Mammary epithelial cell (primary cell): ENCODE measurements at regions not wholly inside any gene's neighbourhood (a gene's known extent, or its start where the extent isn't known, plus 50 kb on each side); places are given as distances from the start of the nearest gene placed in this dataset.

ENCODE experiments used
- EZH2 ChIP-seq: IDR thresholded peaks from 2 replicates; pipeline ENCODE4 v1.6.1; 2012; ENCODE audit warnings: low read length, inconsistent platforms, borderline replicate concordance
- TF ChIP-seq, protein P1 (sequence below), 2 donors: IDR thresholded peaks in 1 of 2; conservative IDR thresholded peaks in 1 of 2; 2 replicates each; pipeline ENCODE4 v1.5.1; 2011 to 2012; ENCODE audit warnings: inconsistent platforms in 2 of 2, low read length in 2 of 2, mild to moderate bottlenecking in 2 of 2, control low read depth in 1 of 2, low read depth in 1 of 2; ENCODE audit not compliant: insufficient read depth in 1 of 2; ENCODE audit errors: extremely low read depth in 1 of 2

DNA sequence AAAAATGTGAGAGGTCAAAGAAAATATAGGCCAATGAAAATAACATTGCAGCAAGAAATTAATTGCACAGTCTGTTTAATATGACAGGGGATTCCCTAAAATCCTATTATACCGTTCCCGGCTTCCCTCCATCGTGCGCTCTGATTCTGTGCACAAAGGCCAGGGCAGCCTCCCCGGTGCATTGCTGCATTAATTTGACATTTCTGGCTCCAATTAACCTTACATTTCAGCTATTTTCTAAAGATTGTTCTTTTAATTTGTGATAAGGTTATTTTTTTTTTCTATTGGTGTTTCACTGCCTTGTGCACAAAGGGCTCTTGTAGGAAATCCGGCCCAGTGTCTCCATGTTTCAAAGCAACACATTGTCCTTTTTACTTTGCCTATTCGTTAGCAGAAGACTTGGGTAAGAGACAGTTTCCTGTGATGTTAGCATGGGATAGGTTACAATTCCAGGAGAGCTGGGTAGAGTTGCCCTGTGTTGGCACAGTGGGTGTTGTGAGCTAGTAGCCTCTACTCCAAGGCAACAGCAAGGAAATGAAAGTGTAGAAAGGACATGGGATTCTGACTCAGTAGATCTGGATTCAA, 257.3 kb upstream of the IGF1R start:
- TF ChIP-seq, protein P1, sequence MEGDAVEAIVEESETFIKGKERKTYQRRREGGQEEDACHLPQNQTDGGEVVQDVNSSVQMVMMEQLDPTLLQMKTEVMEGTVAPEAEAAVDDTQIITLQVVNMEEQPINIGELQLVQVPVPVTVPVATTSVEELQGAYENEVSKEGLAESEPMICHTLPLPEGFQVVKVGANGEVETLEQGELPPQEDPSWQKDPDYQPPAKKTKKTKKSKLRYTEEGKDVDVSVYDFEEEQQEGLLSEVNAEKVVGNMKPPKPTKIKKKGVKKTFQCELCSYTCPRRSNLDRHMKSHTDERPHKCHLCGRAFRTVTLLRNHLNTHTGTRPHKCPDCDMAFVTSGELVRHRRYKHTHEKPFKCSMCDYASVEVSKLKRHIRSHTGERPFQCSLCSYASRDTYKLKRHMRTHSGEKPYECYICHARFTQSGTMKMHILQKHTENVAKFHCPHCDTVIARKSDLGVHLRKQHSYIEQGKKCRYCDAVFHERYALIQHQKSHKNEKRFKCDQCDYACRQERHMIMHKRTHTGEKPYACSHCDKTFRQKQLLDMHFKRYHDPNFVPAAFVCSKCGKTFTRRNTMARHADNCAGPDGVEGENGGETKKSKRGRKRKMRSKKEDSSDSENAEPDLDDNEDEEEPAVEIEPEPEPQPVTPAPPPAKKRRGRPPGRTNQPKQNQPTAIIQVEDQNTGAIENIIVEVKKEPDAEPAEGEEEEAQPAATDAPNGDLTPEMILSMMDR (conservative IDR thresholded peaks at IDR 0.05 in 1 of 2, IDR thresholded peaks at IDR 0.05 in 1 of 2; ENCODE audit: extremely low read depth in 1 of 2, insufficient read depth in 1 of 2, low read depth in 1 of 2, low read length in 2 of 2): no peak
- TF ChIP-seq EZH2: no peak
